SK-N-MC (cell line): ENCODE measurements at regions not wholly inside any gene's neighbourhood (a gene's known extent, or its start where the extent isn't known, plus 50 kb on each side); places are given as distances from the start of the nearest gene placed in this dataset.

Source experiments
- DNase-seq: peaks from one replicate; pipeline ENCODE4 v3.0.0-alpha.2; 2011; ENCODE audit warnings: low read depth, low spot score
- H3K27ac ChIP-seq: fragments of 200-600 bp; sonication (generic); 2 replicates; pipeline ENCODE4 v1.5.1; 2016; ENCODE audit warnings: mixed run types
- H3K36me3 ChIP-seq: fragments of 200-600 bp; sonication (generic); 2 replicates; pipeline ENCODE4 v1.6.1; 2017; ENCODE audit warnings: antibody characterized with exemption, low read length, mixed read lengths; ENCODE audit not compliant: insufficient read depth
- H3K4me3 ChIP-seq: fragments of 200-600 bp; sonication (generic); 2 replicates; pipeline ENCODE4 v1.5.1; 2016
- H3K9ac ChIP-seq: fragments of 200-600 bp; sonication (generic); 2 replicates; pipeline ENCODE4 v1.8.0; 2017; ENCODE audit warnings: mixed run types, mixed read lengths; ENCODE audit not compliant: insufficient read length
- H3K9me3 ChIP-seq: fragments of 200-600 bp; sonication (generic); 2 replicates; pipeline ENCODE4 v1.6.1; 2017; ENCODE audit warnings: low read depth, mild to moderate bottlenecking, antibody characterized with exemption, low read length, moderate library complexity, mixed read lengths
- EZH2 ChIP-seq: fragments of 200-600 bp; sonication (generic); IDR thresholded peaks from one replicate; pipeline ENCODE4 v1.6.1; 2017; ENCODE audit warnings: antibody characterized with exemption
- FOXP2 ChIP-seq: optimal IDR thresholded peaks from 2 replicates; pipeline ENCODE3; 2011; ENCODE audit warnings: mild to moderate bottlenecking, moderate library complexity; ENCODE audit not compliant: insufficient read depth; ENCODE audit errors: extremely low read length, control extremely low read depth
- POLR2AphosphoS5 ChIP-seq: IDR thresholded peaks from 2 replicates; pipeline ENCODE4 v1.6.1; 2012; ENCODE audit warnings: mild to moderate bottlenecking, low read depth, low read length, borderline replicate concordance

DNA sequence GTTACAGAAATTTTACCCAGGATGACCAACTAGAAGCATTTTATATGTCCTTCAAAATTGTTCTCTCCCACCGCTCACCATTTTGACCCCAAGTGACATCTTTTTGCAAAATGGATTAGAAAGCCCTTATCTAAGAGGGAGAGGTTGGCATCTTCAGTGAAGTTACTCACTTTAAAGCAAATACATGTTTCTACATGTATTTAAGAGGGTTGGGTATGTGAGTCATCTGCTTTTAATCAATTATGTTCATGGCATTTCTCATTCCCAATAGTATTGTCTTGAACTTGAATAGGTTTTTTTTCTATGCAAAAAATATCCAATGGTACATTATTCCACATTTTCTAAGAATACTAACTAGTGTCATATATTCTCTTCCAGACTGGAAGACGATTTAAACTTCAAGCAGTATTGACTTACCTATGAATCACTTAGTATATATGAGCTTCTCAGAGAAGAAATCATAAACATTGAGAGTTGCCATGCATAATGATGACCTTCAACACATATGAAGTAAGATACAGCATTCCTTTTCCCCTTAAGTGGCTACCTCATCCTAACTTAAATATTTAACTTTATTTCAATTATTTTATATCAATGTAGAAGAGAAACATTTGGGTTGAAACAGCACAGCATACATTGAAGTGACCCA lies 132.8 kb downstream of the POLR1F start:
- Histone ChIP-seq H3K9ac (no peak overlapping the region), H3K36me3 (no peaks in the 10 kb centered on the region), H3K4me3 (no peak overlapping the region), H3K27ac (no peak overlapping the region), H3K9me3 (no peaks in the 10 kb centered on the region)
- TF ChIP-seq POLR2AphosphoS5 (no peak), FOXP2 (no peak), EZH2 (no peak)
- DNase-seq: no peak

DNA sequence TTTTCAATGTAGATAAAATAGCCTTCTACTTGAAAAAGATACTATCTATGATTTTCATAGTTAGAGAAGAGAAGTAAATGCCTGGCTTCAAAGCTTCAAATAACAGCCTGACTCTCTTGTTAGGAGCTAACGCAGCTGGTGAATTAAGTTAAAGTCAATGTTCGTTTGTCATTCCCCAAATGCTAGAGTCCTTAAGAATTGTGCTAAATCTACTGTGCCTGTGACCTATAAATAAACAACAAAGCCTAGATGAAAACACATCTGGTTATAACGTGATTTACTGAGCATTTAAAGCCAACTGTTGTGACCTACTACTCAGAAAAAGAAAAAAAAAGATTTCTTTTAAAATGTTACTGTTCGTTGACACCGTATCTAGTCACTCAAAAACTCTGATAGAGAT lies 134.7 kb downstream of the POLR1F start:
- Histone ChIP-seq H3K9me3 (no peaks in the 10 kb centered on the region), H3K4me3 (no peak overlapping the region), H3K27ac (no peak overlapping the region), H3K9ac (no peak overlapping the region), H3K36me3 (no peaks in the 10 kb centered on the region)
- no peak for DNase-seq
- TF ChIP-seq FOXP2 (no peak), EZH2 (no peak), POLR2AphosphoS5 (no peak)

DNA sequence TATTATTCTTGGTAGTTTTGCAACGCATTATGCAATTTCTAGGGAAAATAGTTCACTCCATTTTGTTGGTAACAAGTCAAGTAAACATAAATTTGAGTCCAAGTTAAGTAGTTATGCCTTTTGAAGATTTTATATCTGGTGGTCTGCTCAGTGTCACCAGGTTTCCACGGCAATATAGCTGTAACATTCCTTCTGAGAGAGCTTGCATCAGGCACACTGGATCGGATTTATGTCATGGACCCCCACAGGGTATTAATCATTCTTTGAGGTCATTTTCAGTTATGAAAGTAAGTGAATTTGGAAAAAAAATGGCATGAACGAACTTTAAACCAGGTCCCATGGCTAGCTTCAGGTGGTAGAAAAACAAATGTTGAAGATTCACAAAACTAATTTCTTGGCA lies 136.3 kb downstream of the POLR1F start:
- no peak for DNase-seq
- Histone ChIP-seq H3K4me3 (no peak overlapping the region), H3K36me3 (no peaks in the 10 kb centered on the region), H3K27ac (no peak overlapping the region), H3K9ac (no peak overlapping the region), H3K9me3 (no peaks in the 10 kb centered on the region)
- no peak for TF ChIP-seq FOXP2
- no peak for TF ChIP-seq EZH2
- TF ChIP-seq POLR2AphosphoS5: no peak

DNA sequence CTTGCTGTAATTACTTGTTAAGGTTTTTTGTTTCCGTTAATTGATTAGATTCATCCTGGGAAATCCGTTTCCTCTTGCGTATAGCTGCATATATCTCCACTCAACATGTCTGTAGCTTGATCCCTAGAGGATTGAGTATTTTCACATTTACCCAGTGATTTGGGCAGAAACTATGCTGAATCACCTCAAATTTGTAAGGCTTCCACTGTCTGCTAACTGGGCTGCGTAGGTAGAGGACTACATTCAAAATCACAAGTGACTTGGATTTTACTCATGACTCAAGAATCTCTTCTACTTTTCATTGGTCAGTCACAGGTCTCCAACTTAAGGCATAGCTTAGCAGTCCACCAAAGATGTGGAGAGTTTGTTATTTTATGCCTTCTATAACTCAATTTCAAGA lies 141.8 kb downstream of the POLR1F start:
- no peaks in the 10 kb centered on the region for H3K36me3 ChIP-seq
- no peak overlapping the region for H3K9ac ChIP-seq
- H3K27ac ChIP-seq: no peak overlapping the region
- no peaks in the 10 kb centered on the region for H3K9me3 ChIP-seq
- no peak for DNase-seq
- TF ChIP-seq FOXP2 (no peak), EZH2 (no peak)
- H3K4me3 ChIP-seq: no peak overlapping the region

DNA sequence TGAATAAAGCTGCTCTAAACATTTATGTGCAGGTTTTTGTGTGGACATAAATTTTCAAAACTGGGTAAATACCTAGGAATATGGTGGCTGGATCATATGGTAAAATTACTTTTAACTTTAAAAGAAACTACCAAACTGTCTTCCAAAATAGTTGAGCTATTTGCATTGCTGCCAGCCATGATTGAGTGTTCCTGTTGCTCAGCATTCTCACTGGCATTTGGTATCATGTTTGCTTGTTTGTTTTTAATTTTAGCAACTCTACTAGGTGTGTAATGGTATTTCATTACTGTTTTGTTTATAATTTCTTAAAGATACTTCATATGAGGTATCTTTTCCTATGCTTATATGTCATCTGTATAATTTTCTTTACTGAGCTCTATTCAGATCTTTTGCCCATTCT lies 143.2 kb downstream of the POLR1F start:
- H3K27ac ChIP-seq: no peak overlapping the region
- no peak for TF ChIP-seq EZH2
- no peak for DNase-seq
- H3K9ac ChIP-seq: no peak overlapping the region
- no peak overlapping the region for H3K4me3 ChIP-seq
- no peaks in the 10 kb centered on the region for H3K36me3 ChIP-seq
- H3K9me3 ChIP-seq: no peaks in the 10 kb centered on the region

DNA sequence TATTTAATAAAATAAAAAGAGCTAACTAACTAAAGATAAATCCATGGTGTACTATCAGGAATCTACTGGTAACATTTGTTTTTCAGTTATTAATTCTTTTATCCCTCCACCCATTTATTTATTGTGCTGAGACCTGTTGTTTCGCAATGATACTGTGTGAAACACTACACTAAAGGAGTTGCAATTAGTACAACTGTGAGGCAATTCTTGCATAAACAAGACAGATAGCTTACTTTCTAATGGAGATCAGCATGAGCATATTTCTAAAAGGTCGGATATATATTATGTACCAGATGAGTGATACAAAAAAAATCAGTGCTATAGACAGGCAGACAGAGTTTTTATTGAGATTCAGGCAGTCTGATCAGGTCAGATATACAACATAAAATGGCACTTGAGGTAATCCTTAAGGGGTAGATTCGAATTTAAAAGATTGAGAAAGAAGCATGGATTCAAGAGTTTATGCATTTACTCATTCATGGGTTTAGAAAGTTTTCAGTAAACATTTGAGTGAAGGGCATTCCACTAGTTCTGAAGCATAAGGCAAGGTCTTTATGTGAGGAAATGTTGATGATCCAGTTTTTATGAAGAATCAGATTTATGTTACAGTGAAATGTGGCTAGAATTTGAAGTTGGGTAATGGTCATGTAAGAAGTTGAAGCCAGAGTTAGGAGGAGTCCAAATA lies 147.6 kb downstream of the POLR1F start:
- no peaks in the 10 kb centered on the region for H3K9me3 ChIP-seq
- no peak for TF ChIP-seq POLR2AphosphoS5
- TF ChIP-seq FOXP2: no peak
- TF ChIP-seq EZH2: no peak
- no peak overlapping the region for H3K9ac ChIP-seq
- no peaks in the 10 kb centered on the region for H3K36me3 ChIP-seq
- H3K27ac ChIP-seq: no peak overlapping the region
- DNase-seq: no peak
- H3K4me3 ChIP-seq: no peak overlapping the region

DNA sequence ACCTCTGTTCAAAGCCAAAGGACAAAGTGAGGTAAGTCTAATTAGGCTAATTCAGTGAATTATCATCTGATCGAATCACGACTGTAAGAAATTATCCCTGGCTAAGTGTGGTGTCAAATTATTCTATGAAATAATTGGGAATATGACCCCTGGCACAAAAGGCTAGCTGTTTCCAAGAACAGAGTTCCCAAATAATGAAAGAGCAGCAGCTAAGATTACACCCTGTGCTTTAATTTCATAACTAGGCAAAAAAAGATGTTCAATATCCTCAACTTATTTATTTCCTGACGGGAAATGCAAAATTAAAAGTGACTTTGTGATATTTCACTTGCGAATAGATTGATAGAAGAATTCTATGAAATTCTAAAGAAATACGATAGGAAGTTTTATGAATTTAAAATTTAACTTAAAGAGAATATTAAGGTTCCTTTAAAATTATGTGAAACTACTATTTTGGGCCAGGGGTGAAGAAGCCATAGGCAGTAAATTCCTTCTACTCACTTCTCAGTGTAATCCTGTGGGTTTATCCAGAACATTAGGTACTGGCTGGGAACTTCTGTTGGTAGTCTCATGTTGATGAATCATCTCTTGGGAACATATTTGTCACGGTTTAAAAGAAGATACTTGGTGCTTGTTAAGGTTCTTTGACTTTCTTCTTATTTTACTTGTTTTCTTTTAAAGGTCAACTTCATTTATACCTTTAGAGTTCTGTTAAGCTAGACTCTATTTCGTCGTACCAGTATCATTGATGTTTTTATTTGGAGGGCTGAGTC lies 148.5 kb downstream of the POLR1F start:
- DNase-seq: no peak
- no peak for TF ChIP-seq EZH2
- TF ChIP-seq POLR2AphosphoS5: no peak
- Histone ChIP-seq H3K36me3 (no peaks in the 10 kb centered on the region), H3K4me3 (no peak overlapping the region), H3K27ac (no peak overlapping the region), H3K9ac (no peak overlapping the region), H3K9me3 (no peaks in the 10 kb centered on the region)

DNA sequence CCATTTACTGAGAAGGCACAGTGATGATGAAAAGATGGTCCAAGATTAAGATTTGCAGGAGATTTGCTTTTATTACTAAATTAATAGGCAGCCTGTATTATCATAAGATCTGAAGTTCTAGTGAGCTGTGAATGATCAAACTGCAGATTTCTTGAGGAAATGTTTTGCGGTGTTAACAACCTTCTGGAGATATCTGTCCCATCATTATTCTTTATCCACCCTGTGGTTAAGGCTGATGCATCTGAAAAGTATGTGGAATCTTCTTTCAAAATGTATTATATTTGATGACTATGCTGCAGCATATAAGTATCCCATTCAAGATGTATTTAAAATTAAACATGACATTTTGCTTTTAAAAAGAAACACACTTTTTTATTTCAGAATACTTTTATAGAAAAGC lies 150.3 kb downstream of the POLR1F start:
- H3K9me3 ChIP-seq: no peaks in the 10 kb centered on the region
- TF ChIP-seq POLR2AphosphoS5: no peak
- TF ChIP-seq EZH2: no peak
- no peak for TF ChIP-seq FOXP2
- DNase-seq: no peak
- H3K36me3 ChIP-seq: no peaks in the 10 kb centered on the region
- H3K27ac ChIP-seq: no peak overlapping the region
- H3K9ac ChIP-seq: no peak overlapping the region
- H3K4me3 ChIP-seq: no peak overlapping the region

DNA sequence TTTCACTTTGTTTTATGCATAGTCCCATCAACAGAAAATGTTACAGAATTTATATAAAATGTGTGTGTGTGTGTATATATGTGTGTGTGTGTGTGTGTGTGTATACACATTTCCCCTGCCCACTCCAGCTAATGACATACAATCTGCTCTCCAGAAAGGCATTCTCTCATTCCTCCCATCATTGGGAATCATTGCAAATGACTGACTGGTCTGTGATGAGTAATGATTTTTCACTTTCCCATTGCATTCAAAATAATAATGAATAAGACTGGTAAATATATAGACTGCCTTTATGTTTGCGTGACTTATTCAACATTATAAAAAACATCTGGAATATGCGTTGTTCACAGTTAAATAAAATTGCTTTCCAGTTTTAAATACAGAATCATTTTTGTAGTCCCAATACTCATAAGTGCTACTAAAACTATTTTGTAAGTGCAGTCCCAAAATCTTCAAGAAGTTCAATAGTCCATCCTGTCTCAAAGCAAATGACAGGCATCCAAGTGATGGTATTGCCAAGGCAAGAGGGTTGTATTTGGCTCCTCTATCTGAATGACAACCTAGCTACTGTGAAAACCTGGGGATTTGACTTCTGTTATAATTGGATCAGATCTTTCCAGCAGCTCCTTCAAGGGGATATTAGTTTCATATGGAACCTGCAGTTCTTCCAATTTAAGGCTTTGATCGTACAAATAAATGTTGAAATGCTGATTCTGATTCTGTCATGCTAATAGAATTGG lies 150.9 kb downstream of the POLR1F start:
- Histone ChIP-seq H3K36me3 (no peaks in the 10 kb centered on the region), H3K27ac (no peak overlapping the region), H3K4me3 (no peak overlapping the region), H3K9ac (no peak overlapping the region), H3K9me3 (no peaks in the 10 kb centered on the region)
- TF ChIP-seq POLR2AphosphoS5: no peak
- no peak for DNase-seq
